GM23338 (cell line): ENCODE measurements at regions not wholly inside any gene's neighbourhood (a gene's known extent, or its start where the extent isn't known, plus 50 kb on each side); places are given as distances from the start of the nearest gene placed in this dataset.

ENCODE experiments used
- ATAC-seq: fragments of 200-7000 bp; cut with Tn5 transposase; 3 replicates; pipeline ENCODE4 v1.9.1; 2020
- DNase-seq: peaks from one replicate; pipeline ENCODE4 v3.0.0-alpha.2; 2015; ENCODE audit warnings: low spot score
- H2AFZ ChIP-seq: fragments of 200-600 bp; sonication (generic); 2 replicates; pipeline ENCODE4 v1.8.0; 2016; ENCODE audit warnings: antibody characterized with exemption, mild to moderate bottlenecking, moderate library complexity
- H3F3A ChIP-seq: fragments of 200-600 bp; sonication (generic); replicated peaks from 2 replicates; pipeline ENCODE4 v1.8.0; 2017; ENCODE audit warnings: antibody characterized with exemption, mixed run types, low read depth
- H3K27ac ChIP-seq: fragments of 200-600 bp; sonication (generic); 2 replicates; pipeline ENCODE4 v1.6.1; 2016; ENCODE audit warnings: low read depth
- H3K27me3 ChIP-seq: fragments of 200-600 bp; sonication (generic); 2 replicates; pipeline ENCODE4 v1.8.0; 2016; ENCODE audit warnings: mild to moderate bottlenecking, mixed run types, moderate library complexity; ENCODE audit not compliant: insufficient read depth
- H3K36me3 ChIP-seq: fragments of 200-600 bp; sonication (generic); 2 replicates; pipeline ENCODE4 v1.8.0; 2016; ENCODE audit warnings: mild to moderate bottlenecking; ENCODE audit not compliant: insufficient read depth
- H3K4me1 ChIP-seq: fragments of 200-600 bp; sonication (generic); 2 replicates; pipeline ENCODE4 v1.8.0; 2016; ENCODE audit warnings: mild to moderate bottlenecking, moderate library complexity; ENCODE audit not compliant: insufficient read depth
- H3K4me2 ChIP-seq: fragments of 200-600 bp; sonication (generic); 2 replicates; pipeline ENCODE4 v1.7.1; 2017; ENCODE audit warnings: mixed run types
- H3K4me3 ChIP-seq: fragments of 200-600 bp; sonication (generic); 2 replicates; pipeline ENCODE4 v1.6.1; 2016; ENCODE audit warnings: mixed run types
- H3K79me2 ChIP-seq: fragments of 200-600 bp; sonication (generic); replicated peaks from 2 replicates; pipeline ENCODE4 v1.8.0; 2017; ENCODE audit warnings: mild to moderate bottlenecking; ENCODE audit not compliant: insufficient read depth
- H3K9me2 ChIP-seq: fragments of 200-600 bp; sonication (generic); 2 replicates; pipeline ENCODE4 v1.8.0; 2017; ENCODE audit not compliant: insufficient read depth
- H4K20me1 ChIP-seq: fragments of 200-600 bp; sonication (generic); replicated peaks from 2 replicates; pipeline ENCODE4 v1.8.0; 2017; ENCODE audit warnings: mild to moderate bottlenecking; ENCODE audit not compliant: insufficient read depth
- H3K27ac Mint-ChIP-seq: 2 replicates; pipeline ENCODE4 v1.8.0; 2020; ENCODE audit warnings: inconsistent platforms, mild to moderate bottlenecking, moderate library complexity, mixed read lengths
- H3K27me3 Mint-ChIP-seq: 3 replicates; pipeline ENCODE4 v1.8.0; 2022; ENCODE audit warnings: low read depth, mild to moderate bottlenecking, moderate library complexity, mixed read lengths, inconsistent platforms; ENCODE audit not compliant: insufficient read depth, poor library complexity
- H3K36me3 Mint-ChIP-seq: 3 replicates; pipeline ENCODE4 v1.8.0; 2021; ENCODE audit warnings: low read depth, mild to moderate bottlenecking, inconsistent platforms, moderate library complexity, mixed read lengths
- H3K4me1 Mint-ChIP-seq: 3 replicates; pipeline ENCODE4 v1.8.0; 2020; ENCODE audit warnings: mild to moderate bottlenecking, inconsistent platforms, mixed read lengths
- H3K4me3 Mint-ChIP-seq: 3 replicates; pipeline ENCODE4 v1.8.0; 2021; ENCODE audit warnings: moderate library complexity, mild to moderate bottlenecking, inconsistent platforms, mixed read lengths
- H3K9me3 Mint-ChIP-seq: 3 replicates; pipeline ENCODE4 v1.8.0; 2020; ENCODE audit warnings: moderate library complexity, mild to moderate bottlenecking, inconsistent platforms, mixed read lengths
- CREB1 ChIP-seq: fragments of 250-450 bp; sonication (Bioruptor Pico); IDR thresholded peaks from 2 replicates; pipeline ENCODE4 v1.5.0; 2020; ENCODE audit warnings: low read depth, mild to moderate bottlenecking, moderate library complexity
- CTCF ChIP-seq, 2 experiments: fragments of 200-600 bp in 1 of 2; sonication (generic) in 1 of 2; conservative IDR thresholded peaks; 2 replicates each; pipeline versions ENCODE4 v1.5.1 to v1.6.1; 2016 to 2017; ENCODE audit warnings: antibody characterized with exemption in 2 of 2, low read depth in 2 of 2, mild to moderate bottlenecking in 2 of 2, moderate library complexity in 1 of 2
- EZH2 ChIP-seq: fragments of 200-600 bp; sonication (generic); IDR thresholded peaks from one replicate; pipeline ENCODE4 v1.8.0; 2017; ENCODE audit warnings: antibody characterized with exemption, mild to moderate bottlenecking, low read depth; ENCODE audit not compliant: unreplicated experiment
- EZH2phosphoT487 ChIP-seq: fragments of 200-600 bp; sonication (generic); IDR thresholded peaks from one replicate; pipeline ENCODE4 v1.8.1; 2018; ENCODE audit warnings: antibody characterized with exemption; ENCODE audit not compliant: unreplicated experiment
- JUNB ChIP-seq: IDR thresholded peaks from one replicate; pipeline ENCODE4 v1.6.1; 2016; ENCODE audit warnings: antibody characterized with exemption; ENCODE audit not compliant: unreplicated experiment
- NANOG ChIP-seq: IDR thresholded peaks from 2 replicates; pipeline ENCODE4 v1.6.1; 2016; ENCODE audit warnings: antibody characterized with exemption, borderline replicate concordance
- POLR2AphosphoS5 ChIP-seq: IDR thresholded peaks from 2 replicates; pipeline ENCODE4 v1.6.1; 2016; ENCODE audit warnings: antibody characterized with exemption, low read depth
- REST ChIP-seq: IDR thresholded peaks from one replicate; pipeline ENCODE4 v1.6.1; 2018; ENCODE audit warnings: antibody characterized with exemption; ENCODE audit not compliant: unreplicated experiment
- STAT1 ChIP-seq: IDR thresholded peaks from one replicate; pipeline ENCODE4 v1.6.1; 2016; ENCODE audit warnings: antibody characterized with exemption; ENCODE audit not compliant: unreplicated experiment
- ZNF114 ChIP-seq: fragments of 250-450 bp; sonication (Bioruptor Pico); IDR thresholded peaks from 2 replicates; pipeline ENCODE4 v1.5.0; 2020; ENCODE audit warnings: mild to moderate bottlenecking, moderate library complexity
- ZNF331 ChIP-seq: fragments of 250-450 bp; sonication (Bioruptor Pico); IDR thresholded peaks from 2 replicates; pipeline ENCODE4 v1.5.0; 2020; ENCODE audit warnings: low read depth, mild to moderate bottlenecking, moderate library complexity
- TF ChIP-seq, protein P1 (sequence below): fragments of 250-450 bp; sonication (Bioruptor Pico); IDR thresholded peaks from 2 replicates; pipeline ENCODE4 v1.5.0; 2020; ENCODE audit warnings: mild to moderate bottlenecking, moderate library complexity
- TF ChIP-seq, protein P2 (sequence below): IDR thresholded peaks from 2 replicates; pipeline ENCODE4 v1.6.1; 2016; ENCODE audit warnings: antibody characterized with exemption

- H4K20me1 ChIP-seq = no peaks in the 10 kb centered on the region
- H3K27me3 ChIP-seq = no peaks in the 10 kb centered on the region
- H2AFZ ChIP-seq = no peak overlapping the region
- no peak overlapping the region for H3K4me2 ChIP-seq
- Mint-ChIP-seq H3K27ac (no peak overlapping the region), H3K9me3 (no peaks in the 10 kb centered on the region), H3K4me3 (no peak overlapping the region), H3K4me1 (no peaks in the 10 kb centered on the region), H3K27me3 (no peaks in the 10 kb centered on the region), H3K36me3 (no peaks in the 10 kb centered on the region)
- no peaks in the 10 kb centered on the region for H3K79me2 ChIP-seq
- H3K9me2 ChIP-seq = no peaks in the 10 kb centered on the region
- no peaks in the 10 kb centered on the region for H3K4me1 ChIP-seq
- H3K36me3 ChIP-seq = no peaks in the 10 kb centered on the region
- TF ChIP-seq POLR2AphosphoS5 (no peak), EZH2phosphoT487 (no peak), STAT1 (no peak), JUNB (no peak), ZNF114 (CRISPR knock-in tag) (no peak), CTCF (conservative IDR thresholded peaks at IDR 0.05; ENCODE audit: low read depth in 2 of 2) (no peak), CREB1 (CRISPR knock-in tag) (no peak), ZNF331 (CRISPR knock-in tag) (no peak), NANOG (no peak), REST (no peak), EZH2 (no peak)
- TF ChIP-seq, protein P1, sequence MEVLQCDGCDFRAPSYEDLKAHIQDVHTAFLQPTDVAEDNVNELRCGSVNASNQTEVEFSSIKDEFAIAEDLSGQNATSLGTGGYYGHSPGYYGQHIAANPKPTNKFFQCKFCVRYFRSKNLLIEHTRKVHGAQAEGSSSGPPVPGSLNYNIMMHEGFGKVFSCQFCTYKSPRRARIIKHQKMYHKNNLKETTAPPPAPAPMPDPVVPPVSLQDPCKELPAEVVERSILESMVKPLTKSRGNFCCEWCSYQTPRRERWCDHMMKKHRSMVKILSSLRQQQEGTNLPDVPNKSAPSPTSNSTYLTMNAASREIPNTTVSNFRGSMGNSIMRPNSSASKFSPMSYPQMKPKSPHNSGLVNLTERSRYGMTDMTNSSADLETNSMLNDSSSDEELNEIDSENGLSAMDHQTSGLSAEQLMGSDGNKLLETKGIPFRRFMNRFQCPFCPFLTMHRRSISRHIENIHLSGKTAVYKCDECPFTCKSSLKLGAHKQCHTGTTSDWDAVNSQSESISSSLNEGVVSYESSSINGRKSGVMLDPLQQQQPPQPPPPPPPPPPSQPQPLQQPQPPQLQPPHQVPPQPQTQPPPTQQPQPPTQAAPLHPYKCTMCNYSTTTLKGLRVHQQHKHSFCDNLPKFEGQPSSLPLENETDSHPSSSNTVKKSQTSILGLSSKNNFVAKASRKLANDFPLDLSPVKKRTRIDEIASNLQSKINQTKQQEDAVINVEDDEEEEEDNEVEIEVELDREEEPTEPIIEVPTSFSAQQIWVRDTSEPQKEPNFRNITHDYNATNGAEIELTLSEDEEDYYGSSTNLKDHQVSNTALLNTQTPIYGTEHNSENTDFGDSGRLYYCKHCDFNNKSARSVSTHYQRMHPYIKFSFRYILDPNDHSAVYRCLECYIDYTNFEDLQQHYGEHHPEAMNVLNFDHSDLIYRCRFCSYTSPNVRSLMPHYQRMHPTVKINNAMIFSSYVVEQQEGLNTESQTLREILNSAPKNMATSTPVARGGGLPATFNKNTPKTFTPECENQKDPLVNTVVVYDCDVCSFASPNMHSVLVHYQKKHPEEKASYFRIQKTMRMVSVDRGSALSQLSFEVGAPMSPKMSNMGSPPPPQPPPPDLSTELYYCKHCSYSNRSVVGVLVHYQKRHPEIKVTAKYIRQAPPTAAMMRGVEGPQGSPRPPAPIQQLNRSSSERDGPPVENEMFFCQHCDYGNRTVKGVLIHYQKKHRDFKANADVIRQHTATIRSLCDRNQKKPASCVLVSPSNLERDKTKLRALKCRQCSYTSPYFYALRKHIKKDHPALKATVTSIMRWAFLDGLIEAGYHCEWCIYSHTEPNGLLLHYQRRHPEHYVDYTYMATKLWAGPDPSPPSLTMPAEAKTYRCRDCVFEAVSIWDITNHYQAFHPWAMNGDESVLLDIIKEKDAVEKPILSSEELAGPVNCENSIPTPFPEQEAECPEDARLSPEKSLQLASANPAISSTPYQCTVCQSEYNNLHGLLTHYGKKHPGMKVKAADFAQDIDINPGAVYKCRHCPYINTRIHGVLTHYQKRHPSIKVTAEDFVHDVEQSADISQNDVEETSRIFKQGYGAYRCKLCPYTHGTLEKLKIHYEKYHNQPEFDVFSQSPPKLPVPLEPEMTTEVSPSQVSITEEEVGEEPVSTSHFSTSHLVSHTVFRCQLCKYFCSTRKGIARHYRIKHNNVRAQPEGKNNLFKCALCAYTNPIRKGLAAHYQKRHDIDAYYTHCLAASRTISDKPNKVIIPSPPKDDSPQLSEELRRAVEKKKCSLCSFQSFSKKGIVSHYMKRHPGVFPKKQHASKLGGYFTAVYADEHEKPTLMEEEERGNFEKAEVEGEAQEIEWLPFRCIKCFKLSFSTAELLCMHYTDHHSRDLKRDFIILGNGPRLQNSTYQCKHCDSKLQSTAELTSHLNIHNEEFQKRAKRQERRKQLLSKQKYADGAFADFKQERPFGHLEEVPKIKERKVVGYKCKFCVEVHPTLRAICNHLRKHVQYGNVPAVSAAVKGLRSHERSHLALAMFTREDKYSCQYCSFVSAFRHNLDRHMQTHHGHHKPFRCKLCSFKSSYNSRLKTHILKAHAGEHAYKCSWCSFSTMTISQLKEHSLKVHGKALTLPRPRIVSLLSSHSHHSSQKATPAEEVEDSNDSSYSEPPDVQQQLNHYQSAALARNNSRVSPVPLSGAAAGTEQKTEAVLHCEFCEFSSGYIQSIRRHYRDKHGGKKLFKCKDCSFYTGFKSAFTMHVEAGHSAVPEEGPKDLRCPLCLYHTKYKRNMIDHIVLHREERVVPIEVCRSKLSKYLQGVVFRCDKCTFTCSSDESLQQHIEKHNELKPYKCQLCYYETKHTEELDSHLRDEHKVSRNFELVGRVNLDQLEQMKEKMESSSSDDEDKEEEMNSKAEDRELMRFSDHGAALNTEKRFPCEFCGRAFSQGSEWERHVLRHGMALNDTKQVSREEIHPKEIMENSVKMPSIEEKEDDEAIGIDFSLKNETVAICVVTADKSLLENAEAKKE = no peak
- TF ChIP-seq, protein P2, sequence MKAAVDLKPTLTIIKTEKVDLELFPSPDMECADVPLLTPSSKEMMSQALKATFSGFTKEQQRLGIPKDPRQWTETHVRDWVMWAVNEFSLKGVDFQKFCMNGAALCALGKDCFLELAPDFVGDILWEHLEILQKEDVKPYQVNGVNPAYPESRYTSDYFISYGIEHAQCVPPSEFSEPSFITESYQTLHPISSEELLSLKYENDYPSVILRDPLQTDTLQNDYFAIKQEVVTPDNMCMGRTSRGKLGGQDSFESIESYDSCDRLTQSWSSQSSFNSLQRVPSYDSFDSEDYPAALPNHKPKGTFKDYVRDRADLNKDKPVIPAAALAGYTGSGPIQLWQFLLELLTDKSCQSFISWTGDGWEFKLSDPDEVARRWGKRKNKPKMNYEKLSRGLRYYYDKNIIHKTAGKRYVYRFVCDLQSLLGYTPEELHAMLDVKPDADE = no peak
- no peak overlapping the region for H3K27ac ChIP-seq
- H3F3A ChIP-seq = no peaks in the 10 kb centered on the region
- no peak for DNase-seq
- H3K4me3 ChIP-seq = no peak overlapping the region
- no peak for ATAC-seq
These were observed 214.4 kb downstream of the ALDH8A1 start for GRCh38 chr6:134735461-134735860.
